Upper lobe of right lung (tissue), 1 donor: ENCODE measurements at regions not wholly inside any gene's neighbourhood (a gene's known extent, or its start where the extent isn't known, plus 50 kb on each side); places are given as distances from the start of the nearest gene placed in this dataset.

Experiments used
- ATAC-seq: fragments of 200-7000 bp; cut with Tn5 transposase; one replicate; pipeline ENCODE4 v1.9.1; 2020; ENCODE audit warnings: mild to moderate bottlenecking, moderate library complexity
- DNase-seq: peaks from one replicate; pipeline ENCODE4 v3.0.0-alpha.2; 2020
- H3K27ac ChIP-seq: fragments of 200-600 bp; one replicate; pipeline ENCODE4 v1.8.0; 2022
- H3K27me3 ChIP-seq: fragments of 200-600 bp; one replicate; pipeline ENCODE4 v1.8.0; 2022; ENCODE audit warnings: mild to moderate bottlenecking
- H3K36me3 ChIP-seq: fragments of 200-600 bp; one replicate; pipeline ENCODE4 v1.8.0; 2022
- H3K4me1 ChIP-seq: fragments of 200-600 bp; one replicate; pipeline ENCODE4 v1.8.0; 2022
- H3K4me3 ChIP-seq: fragments of 200-600 bp; one replicate; pipeline ENCODE4 v1.8.0; 2022; ENCODE audit warnings: mild to moderate bottlenecking
- H3K9me3 ChIP-seq: fragments of 200-600 bp; one replicate; pipeline ENCODE4 v1.8.0; 2022
- intact Hi-C: fragments of 100-400 bp; cut with DNase I; formaldehyde crosslinking; loops from one replicate; pipeline ENCODE4 v1.11.0; 2022
- TF ChIP-seq, protein P1 (sequence below): fragments of 200-600 bp; IDR thresholded peaks from one replicate; pipeline ENCODE4 v1.8.0; 2022; ENCODE audit warnings: antibody characterized with exemption
- donor health status: DM: no; HTN: yes; CAD: no; lungs with severe emphysema.

DNA sequence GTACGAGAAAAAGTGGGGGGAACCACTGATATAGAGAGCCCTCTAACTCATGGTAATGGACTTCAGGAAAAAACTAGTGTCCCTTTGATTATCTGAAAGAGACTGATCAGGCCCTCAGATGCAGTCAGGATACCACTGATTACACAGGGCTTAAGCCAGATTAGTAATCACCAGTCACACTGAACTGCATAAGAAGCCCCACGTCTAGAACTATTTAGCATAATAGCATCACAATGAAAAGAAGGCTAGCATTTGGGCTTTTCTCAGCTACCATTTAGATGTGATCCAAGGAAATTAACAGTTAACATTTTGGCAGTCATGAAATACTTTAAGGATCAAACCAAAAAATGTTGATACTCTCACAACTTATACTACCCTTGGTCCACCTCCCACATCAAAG, 813.1 kb upstream of the POU3F3 start:
- TF ChIP-seq, protein P1, sequence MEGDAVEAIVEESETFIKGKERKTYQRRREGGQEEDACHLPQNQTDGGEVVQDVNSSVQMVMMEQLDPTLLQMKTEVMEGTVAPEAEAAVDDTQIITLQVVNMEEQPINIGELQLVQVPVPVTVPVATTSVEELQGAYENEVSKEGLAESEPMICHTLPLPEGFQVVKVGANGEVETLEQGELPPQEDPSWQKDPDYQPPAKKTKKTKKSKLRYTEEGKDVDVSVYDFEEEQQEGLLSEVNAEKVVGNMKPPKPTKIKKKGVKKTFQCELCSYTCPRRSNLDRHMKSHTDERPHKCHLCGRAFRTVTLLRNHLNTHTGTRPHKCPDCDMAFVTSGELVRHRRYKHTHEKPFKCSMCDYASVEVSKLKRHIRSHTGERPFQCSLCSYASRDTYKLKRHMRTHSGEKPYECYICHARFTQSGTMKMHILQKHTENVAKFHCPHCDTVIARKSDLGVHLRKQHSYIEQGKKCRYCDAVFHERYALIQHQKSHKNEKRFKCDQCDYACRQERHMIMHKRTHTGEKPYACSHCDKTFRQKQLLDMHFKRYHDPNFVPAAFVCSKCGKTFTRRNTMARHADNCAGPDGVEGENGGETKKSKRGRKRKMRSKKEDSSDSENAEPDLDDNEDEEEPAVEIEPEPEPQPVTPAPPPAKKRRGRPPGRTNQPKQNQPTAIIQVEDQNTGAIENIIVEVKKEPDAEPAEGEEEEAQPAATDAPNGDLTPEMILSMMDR = no peak
- no peaks in the 10 kb centered on the region for H3K27me3 ChIP-seq
- intact Hi-C loops = no loop called here
- H3K27ac ChIP-seq = no peak overlapping the region
- ATAC-seq (no peak), DNase-seq (no peak)
- no peaks in the 10 kb centered on the region for H3K36me3 ChIP-seq
- no peaks in the 10 kb centered on the region for H3K4me1 ChIP-seq
- no peak overlapping the region for H3K4me3 ChIP-seq
- H3K9me3 ChIP-seq = no peaks in the 10 kb centered on the region

DNA sequence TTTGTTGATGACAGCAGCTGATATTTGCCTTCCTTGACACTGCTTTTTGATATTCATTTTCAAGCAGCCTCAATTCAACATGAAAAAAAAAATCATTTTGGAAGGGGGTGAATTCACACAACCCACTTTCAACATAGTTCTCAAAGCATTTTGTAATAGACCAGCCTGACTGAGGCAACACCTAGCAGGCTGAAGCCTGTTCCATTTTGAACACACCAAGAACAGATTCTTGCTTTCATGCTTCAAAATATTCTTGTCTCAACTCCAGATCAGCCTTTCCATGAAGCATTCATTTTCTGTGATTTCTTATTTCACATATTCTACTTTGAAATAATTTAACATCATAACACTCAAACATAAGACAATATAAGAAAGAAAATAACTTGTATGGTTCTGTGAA, 812.6 kb upstream of the POU3F3 start:
- Histone ChIP-seq H3K9me3 (no peaks in the 10 kb centered on the region), H3K27me3 (no peaks in the 10 kb centered on the region), H3K36me3 (no peaks in the 10 kb centered on the region), H3K4me1 (no peaks in the 10 kb centered on the region), H3K27ac (no peak overlapping the region), H3K4me3 (no peak overlapping the region)
- DNase-seq (no peak), ATAC-seq (no peak)
- TF ChIP-seq, protein P1 = no peak
- intact Hi-C loops = no loop called here

GRCh38 chr2:104043864-104044263, 810.1 kb upstream of the POU3F3 start:
- Histone ChIP-seq H3K9me3 (no peaks in the 10 kb centered on the region), H3K27me3 (no peaks in the 10 kb centered on the region), H3K4me1 (no peaks in the 10 kb centered on the region), H3K4me3 (no peak overlapping the region), H3K27ac (no peak overlapping the region), H3K36me3 (no peaks in the 10 kb centered on the region)
- intact Hi-C loops = no loop called here
- DNase-seq = no peak
- ATAC-seq = peak; percentile 77
- TF ChIP-seq, protein P1 = no peak

GRCh38 chr2:104045071-104045470, 808.8 kb upstream of the POU3F3 start:
- intact Hi-C loops = no loop called here
- ATAC-seq = no peak
- Histone ChIP-seq H3K9me3 (no peaks in the 10 kb centered on the region), H3K4me3 (no peak overlapping the region), H3K27ac (no peak overlapping the region), H3K36me3 (no peaks in the 10 kb centered on the region), H3K4me1 (no peaks in the 10 kb centered on the region), H3K27me3 (no peaks in the 10 kb centered on the region)
- TF ChIP-seq, protein P1 = no peak
- no peak for DNase-seq

DNA sequence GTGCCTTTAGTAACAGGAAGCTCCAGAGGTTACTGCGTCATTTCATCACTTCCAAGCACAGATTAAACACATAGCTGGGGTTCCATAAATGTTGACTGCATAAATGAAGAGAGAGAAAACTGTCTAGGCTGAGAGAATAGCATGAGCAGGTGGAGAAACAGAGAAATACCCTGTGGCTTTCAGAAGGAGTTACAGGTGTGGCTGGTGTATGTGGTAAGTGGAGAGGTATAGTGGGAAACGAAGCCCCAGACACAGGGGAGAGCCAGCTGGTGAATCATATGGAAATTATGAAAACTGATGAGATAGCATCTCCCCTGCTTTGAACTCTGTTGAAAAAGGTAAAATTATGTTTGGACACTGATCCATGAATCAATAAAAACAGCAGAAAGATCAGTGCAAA, 807.4 kb upstream of the POU3F3 start:
- intact Hi-C loops = no loop called here
- no peak for ATAC-seq
- no peaks in the 10 kb centered on the region for H3K36me3 ChIP-seq
- TF ChIP-seq, protein P1 = no peak
- no peak for DNase-seq
- H3K9me3 ChIP-seq = no peaks in the 10 kb centered on the region
- no peaks in the 10 kb centered on the region for H3K4me1 ChIP-seq
- no peak overlapping the region for H3K4me3 ChIP-seq
- no peaks in the 10 kb centered on the region for H3K27me3 ChIP-seq
- H3K27ac ChIP-seq = no peak overlapping the region

DNA sequence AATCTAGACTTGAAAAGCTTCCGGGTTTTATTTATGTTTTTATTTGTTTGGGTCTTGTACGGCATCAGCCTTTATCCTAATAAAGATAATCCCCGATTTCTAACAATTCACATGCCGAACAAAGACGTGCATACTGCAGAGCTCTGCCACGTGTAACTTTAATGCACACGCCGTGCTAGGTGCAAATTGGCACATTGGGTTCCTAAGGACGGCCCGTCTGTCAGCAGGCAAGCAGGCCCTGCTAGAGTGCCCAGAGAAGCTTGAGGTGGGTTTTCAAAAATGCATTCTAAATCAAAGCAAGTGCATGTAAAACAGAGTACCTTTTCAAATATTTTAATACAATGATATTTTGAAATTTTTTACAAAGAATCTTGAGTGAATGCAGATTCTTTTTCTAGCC, 806.4 kb upstream of the POU3F3 start:
- ATAC-seq = no peak

More for the DNA sequence above, 806.4 kb upstream of the POU3F3 start:
- intact Hi-C loops = no loop called here
- no peak overlapping the region for H3K4me3 ChIP-seq
- H3K27me3 ChIP-seq = no peaks in the 10 kb centered on the region
- TF ChIP-seq, protein P1 = no peak
- H3K9me3 ChIP-seq = no peaks in the 10 kb centered on the region
- H3K36me3 ChIP-seq = no peaks in the 10 kb centered on the region
- DNase-seq = no peak
- H3K27ac ChIP-seq = no peak overlapping the region
- no peaks in the 10 kb centered on the region for H3K4me1 ChIP-seq
